Colonic mucosa (tissue), 4 donors: ENCODE measurements at regions not wholly inside any gene's neighbourhood (a gene's known extent, or its start where the extent isn't known, plus 50 kb on each side); places are given as distances from the start of the nearest gene placed in this dataset.
"Not testable (repeated sequence)": the region's sequence is repeated elsewhere in the genome, so short reads cannot be mapped to it uniquely, and the experiment has no call there.

ENCODE experiments used
- DNase-seq: peaks from one replicate; pipeline ENCODE4 v3.0.0-alpha.2; 2020
- H3K27ac ChIP-seq: fragments of 200-600 bp; one replicate; pipeline ENCODE4 v1.8.0; 2021
- H3K27me3 ChIP-seq: fragments of 200-600 bp; one replicate; pipeline ENCODE4 v1.8.0; 2021
- H3K36me3 ChIP-seq: fragments of 200-600 bp; one replicate; pipeline ENCODE4 v1.8.0; 2021
- H3K4me1 ChIP-seq: fragments of 200-600 bp; one replicate; pipeline ENCODE4 v1.8.0; 2021; ENCODE audit warnings: mild to moderate bottlenecking
- H3K4me3 ChIP-seq: fragments of 200-600 bp; one replicate; pipeline ENCODE4 v1.8.0; 2021
- H3K9ac ChIP-seq, 2 donors: one replicate each; pipeline ENCODE4 v1.7.0; 2013; ENCODE audit warnings: control low read depth in 2 of 2, low read depth in 2 of 2, low read length in 2 of 2
- H3K9me3 ChIP-seq: fragments of 200-600 bp; one replicate; pipeline ENCODE4 v1.8.0; 2021
- intact Hi-C: fragments of 100-400 bp; cut with DNase I; formaldehyde crosslinking; loops from one replicate; pipeline ENCODE4 v1.14.1; 2022
- TF ChIP-seq, protein P1 (sequence below): fragments of 200-600 bp; IDR thresholded peaks from one replicate; pipeline ENCODE4 v1.8.0; 2022; ENCODE audit warnings: antibody characterized with exemption, mild to moderate bottlenecking
- donor health status: healthy.
- donor health status: DM: no; HTN: no; CAD: no.
- donor health status: DM: no; HTN: no; CAD: no.

DNA sequence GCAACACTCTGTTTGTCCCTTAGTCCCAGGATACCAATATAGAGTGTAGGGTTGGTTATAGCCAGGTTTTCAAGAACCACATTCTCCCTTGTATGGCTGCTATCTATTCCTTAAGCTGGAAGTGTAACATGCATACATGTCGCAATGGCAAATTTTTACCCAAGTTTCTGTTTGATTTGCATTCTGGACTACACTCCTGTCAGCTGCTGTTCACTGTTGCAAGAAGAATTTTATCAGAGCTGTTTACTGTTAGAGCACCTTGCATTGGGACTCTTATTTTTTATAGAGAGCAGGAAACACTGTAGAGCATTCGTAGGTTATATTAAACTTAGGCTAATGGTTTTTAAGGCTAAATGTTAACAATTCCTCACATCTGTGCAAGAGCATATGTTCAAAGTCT lies 376.0 kb upstream of the LRFN5 start:
- H3K9me3 ChIP-seq: no peaks in the 10 kb centered on the region
- H3K27me3 ChIP-seq: no peaks in the 10 kb centered on the region
- H3K36me3 ChIP-seq: no peaks in the 10 kb centered on the region
- no peak overlapping the region for H3K4me3 ChIP-seq
- H3K4me1 ChIP-seq: no peaks in the 10 kb centered on the region
- no peak overlapping the region for H3K9ac ChIP-seq
- intact Hi-C loops: no loop called here
- H3K27ac ChIP-seq: no peak overlapping the region
- TF ChIP-seq, protein P1, sequence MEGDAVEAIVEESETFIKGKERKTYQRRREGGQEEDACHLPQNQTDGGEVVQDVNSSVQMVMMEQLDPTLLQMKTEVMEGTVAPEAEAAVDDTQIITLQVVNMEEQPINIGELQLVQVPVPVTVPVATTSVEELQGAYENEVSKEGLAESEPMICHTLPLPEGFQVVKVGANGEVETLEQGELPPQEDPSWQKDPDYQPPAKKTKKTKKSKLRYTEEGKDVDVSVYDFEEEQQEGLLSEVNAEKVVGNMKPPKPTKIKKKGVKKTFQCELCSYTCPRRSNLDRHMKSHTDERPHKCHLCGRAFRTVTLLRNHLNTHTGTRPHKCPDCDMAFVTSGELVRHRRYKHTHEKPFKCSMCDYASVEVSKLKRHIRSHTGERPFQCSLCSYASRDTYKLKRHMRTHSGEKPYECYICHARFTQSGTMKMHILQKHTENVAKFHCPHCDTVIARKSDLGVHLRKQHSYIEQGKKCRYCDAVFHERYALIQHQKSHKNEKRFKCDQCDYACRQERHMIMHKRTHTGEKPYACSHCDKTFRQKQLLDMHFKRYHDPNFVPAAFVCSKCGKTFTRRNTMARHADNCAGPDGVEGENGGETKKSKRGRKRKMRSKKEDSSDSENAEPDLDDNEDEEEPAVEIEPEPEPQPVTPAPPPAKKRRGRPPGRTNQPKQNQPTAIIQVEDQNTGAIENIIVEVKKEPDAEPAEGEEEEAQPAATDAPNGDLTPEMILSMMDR: no peak
- no peak for DNase-seq

GRCh38 chr14:41229824-41230223 lies 376.9 kb upstream of the LRFN5 start:
- Histone ChIP-seq H3K9me3 (no peaks in the 10 kb centered on the region), H3K36me3 (no peaks in the 10 kb centered on the region), H3K4me1 (no peaks in the 10 kb centered on the region), H3K9ac (no peak overlapping the region), H3K4me3 (no peak overlapping the region), H3K27me3 (no peaks in the 10 kb centered on the region), H3K27ac (no peak overlapping the region)
- no peak for DNase-seq
- intact Hi-C loops: no loop called here
- TF ChIP-seq, protein P1: no peak

DNA sequence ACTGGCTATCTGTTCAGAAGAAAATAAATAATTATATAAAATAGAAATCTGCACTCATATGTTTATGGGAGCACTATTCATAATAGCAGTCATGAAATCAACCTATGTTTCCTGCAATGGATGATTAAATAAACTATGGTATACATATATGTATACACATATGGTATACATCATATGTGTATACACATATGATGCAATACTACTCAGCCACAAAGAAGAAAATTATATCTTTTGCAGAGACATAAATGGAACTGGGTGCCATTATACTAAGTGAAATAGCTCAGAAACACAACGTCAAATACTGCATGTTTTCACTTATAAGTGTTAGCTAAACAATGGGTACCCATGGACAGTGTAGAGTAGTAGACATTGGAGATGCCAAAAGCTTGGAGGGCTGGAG lies 381.2 kb upstream of the LRFN5 start:
- DNase-seq: no peak
- H3K36me3 ChIP-seq: no peaks in the 10 kb centered on the region
- H3K27me3 ChIP-seq: no peaks in the 10 kb centered on the region
- H3K27ac ChIP-seq: no peak overlapping the region
- intact Hi-C loops: no loop called here
- TF ChIP-seq, protein P1: no peak
- H3K9ac ChIP-seq: no peak overlapping the region
- no peak overlapping the region for H3K4me3 ChIP-seq
- H3K4me1 ChIP-seq: no peaks in the 10 kb centered on the region
- no peaks in the 10 kb centered on the region for H3K9me3 ChIP-seq

DNA sequence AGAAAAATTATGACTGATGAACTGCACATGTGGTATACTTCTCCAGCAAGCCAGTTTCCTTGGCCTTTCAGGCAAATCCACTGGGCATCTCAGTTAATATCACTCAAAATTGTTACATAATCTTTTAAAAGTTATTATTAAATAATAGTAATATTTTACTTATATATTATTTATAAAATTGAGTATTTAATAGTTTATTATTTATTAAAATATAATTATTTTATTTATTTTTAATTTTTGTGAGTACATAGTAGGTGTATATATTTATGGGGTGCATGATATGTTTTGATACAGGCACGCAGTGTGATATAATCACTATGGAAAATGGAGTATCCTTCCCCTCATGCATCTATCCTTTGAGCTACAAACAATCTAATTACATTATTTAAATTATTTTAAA lies 384.1 kb upstream of the LRFN5 start:
- intact Hi-C loops: no loop called here
- H3K27ac ChIP-seq: no peak overlapping the region
- H3K36me3 ChIP-seq: no peaks in the 10 kb centered on the region
- no peak overlapping the region for H3K9ac ChIP-seq
- no peak for DNase-seq
- TF ChIP-seq, protein P1: no peak
- no peaks in the 10 kb centered on the region for H3K4me1 ChIP-seq
- no peaks in the 10 kb centered on the region for H3K27me3 ChIP-seq
- no peak overlapping the region for H3K4me3 ChIP-seq
- H3K9me3 ChIP-seq: no peaks in the 10 kb centered on the region

DNA sequence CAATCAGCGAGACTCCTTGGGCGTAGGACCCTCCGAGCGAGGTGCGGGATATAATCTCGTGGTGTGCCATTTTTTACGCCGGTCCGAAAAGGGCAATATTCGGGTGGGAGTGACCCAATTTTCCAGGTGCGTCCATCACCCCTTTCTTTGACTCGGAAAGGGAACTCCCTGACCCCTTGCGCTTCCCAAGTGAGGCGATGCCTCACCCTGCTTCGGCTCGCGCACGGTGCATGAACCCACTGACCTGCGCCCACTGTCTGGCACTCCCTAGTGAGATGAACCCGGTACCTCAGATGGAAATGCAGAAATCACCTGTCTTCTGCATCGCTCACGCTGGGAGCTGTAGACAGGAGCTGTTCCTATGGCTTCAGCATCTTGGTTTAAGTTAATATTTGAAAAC lies 391.7 kb upstream of the LRFN5 start:
- not testable (repeated sequence) for DNase-seq, H3K4me3 ChIP-seq

DNA sequence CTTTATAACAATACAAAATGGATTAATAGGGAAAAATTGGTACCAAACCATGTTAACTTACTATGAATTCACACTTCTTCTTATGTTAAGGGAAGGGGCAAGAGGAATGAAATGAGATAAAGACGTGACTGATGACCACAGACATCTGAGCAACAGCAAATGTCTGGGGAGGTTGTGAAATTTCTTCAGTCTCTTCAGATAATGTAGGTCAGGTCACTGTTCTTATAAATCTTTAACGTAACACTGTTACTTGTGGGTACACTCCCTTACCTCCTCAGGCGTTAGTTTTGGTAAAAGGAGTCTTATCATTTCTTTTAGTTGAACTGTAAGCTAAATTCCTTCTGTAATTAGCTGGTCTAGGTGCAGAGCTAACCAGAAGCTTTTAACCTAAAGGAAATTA lies 405.0 kb upstream of the LRFN5 start:
- H3K9me3 ChIP-seq: no peaks in the 10 kb centered on the region
- intact Hi-C loops: no loop called here
- DNase-seq: no peak
- no peaks in the 10 kb centered on the region for H3K36me3 ChIP-seq
- H3K4me1 ChIP-seq: no peaks in the 10 kb centered on the region
- no peak overlapping the region for H3K27ac ChIP-seq
- no peak overlapping the region for H3K9ac ChIP-seq
- no peak overlapping the region for H3K4me3 ChIP-seq
- no peaks in the 10 kb centered on the region for H3K27me3 ChIP-seq
- TF ChIP-seq, protein P1: no peak

More for the DNA sequence above, 391.7 kb upstream of the LRFN5 start:
- H3K27me3 ChIP-seq, H3K27ac ChIP-seq, H3K9me3 ChIP-seq, H3K4me1 ChIP-seq, intact Hi-C loops, H3K9ac ChIP-seq, H3K36me3 ChIP-seq: not testable (repeated sequence)
